ENCODE measurements at regions not wholly inside any gene's neighbourhood (a gene's known extent, or its start where the extent isn't known, plus 50 kb on each side); places are given as distances from the start of the nearest gene placed in this dataset.
"Not testable (repeated sequence)": the region's sequence is repeated elsewhere in the genome, so short reads cannot be mapped to it uniquely, and the experiment has no call there.

- H3K9me3 Mint-ChIP-seq, result no peaks in the 10 kb centered on the region
- H3K4me3 Mint-ChIP-seq, result no peak overlapping the region
- no peak overlapping the region for H3K27ac Mint-ChIP-seq
- H3K36me3 Mint-ChIP-seq (ENCODE audit: low read depth), result peaks cover 12% of the 10 kb centered on the region
- H3K27me3 Mint-ChIP-seq, result no peaks in the 10 kb centered on the region
- peaks cover 11% of the 10 kb centered on the region for H3K4me1 Mint-ChIP-seq (ENCODE audit: low read depth)
Observed at GRCh38 chr14:35215110-35215813, 76.9 kb upstream of the PSMA6 start.

DNA sequence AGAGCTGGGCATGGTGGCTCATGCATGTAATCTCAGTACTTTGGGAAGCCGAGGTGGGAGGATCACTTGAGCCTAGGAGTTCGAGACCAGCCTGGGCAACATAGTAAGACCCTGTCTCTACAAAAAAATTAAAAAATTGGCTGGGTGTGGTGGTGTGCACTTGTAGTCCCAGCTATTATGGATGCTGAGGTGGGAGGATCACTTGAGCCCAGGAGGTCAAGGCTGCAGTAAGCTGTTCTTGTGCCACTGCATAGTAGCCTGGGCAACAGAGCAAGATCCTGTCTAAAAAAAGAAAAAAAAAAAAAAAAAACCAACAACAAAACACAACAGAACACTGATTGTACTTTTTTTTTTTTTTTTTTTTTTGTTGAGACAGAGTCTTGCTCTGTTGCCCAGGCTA lies 74.0 kb upstream of the PSMA6 start:
- H3K4me1 Mint-ChIP-seq (ENCODE audit: low read depth), result peaks cover 20% of the 10 kb centered on the region
- not testable (repeated sequence) for H3K27me3 Mint-ChIP-seq, H3K4me3 Mint-ChIP-seq, H3K27ac Mint-ChIP-seq, H3K9me3 Mint-ChIP-seq
- H3K36me3 Mint-ChIP-seq (ENCODE audit: low read depth), result peaks cover 21% of the 10 kb centered on the region

DNA sequence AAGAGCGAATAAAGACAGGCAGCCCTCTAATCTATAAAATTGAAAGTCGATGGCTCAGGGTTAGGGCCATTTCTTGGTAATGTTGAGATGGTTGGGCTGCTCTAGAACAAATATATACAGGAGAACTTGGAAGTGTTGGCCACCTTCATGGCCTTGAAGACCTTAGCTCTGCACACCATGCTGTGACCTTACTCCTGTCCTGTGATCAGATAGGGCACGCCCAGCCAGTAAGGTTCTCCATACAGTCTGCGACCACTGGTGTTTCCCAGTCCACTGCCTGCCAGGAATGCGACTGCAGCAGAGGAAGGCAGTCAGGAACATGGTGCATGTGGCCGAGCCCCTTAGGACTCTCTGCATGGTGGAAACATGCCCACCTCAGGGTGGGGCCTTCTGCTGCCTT lies 73.2 kb upstream of the PSMA6 start:
- Mint-ChIP-seq H3K36me3 (ENCODE audit: low read depth) (peaks cover 21% of the 10 kb centered on the region), H3K4me1 (ENCODE audit: low read depth) (peaks cover 22% of the 10 kb centered on the region), H3K27me3 (no peaks in the 10 kb centered on the region), H3K4me3 (no peak overlapping the region), H3K27ac (no peak overlapping the region), H3K9me3 (no peaks in the 10 kb centered on the region)

GRCh38 chr14:35220027-35220676 lies 72.0 kb upstream of the PSMA6 start:
- H3K4me3 Mint-ChIP-seq, result no peak overlapping the region
- no peaks in the 10 kb centered on the region for H3K27me3 Mint-ChIP-seq
- H3K9me3 Mint-ChIP-seq, result no peaks in the 10 kb centered on the region
- no peak overlapping the region for H3K27ac Mint-ChIP-seq
- peaks cover 20% of the 10 kb centered on the region for H3K4me1 Mint-ChIP-seq (ENCODE audit: low read depth)
- peaks cover 18% of the 10 kb centered on the region for H3K36me3 Mint-ChIP-seq (ENCODE audit: low read depth)

DNA sequence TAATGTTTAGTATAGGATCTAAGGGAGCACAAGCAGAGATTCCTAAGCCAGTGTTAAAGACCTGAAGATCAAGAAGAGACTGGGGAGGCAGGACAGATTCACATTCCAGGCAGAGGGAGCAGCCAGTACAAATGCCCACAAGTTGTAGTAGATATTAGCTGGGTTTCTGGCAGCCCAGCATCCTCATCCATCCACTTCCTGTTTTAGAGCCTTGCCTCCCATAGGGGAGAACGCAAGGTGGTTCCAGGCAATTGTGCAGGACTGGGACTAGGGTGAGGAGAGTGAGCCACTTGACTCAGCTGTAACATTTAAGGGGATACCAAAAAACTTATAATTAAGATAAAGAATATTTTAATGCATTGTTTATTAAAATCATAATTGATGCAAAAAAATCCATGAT lies 71.3 kb upstream of the PSMA6 start:
- peak overlapping the region; percentile 15 for H3K27ac Mint-ChIP-seq
- no peaks in the 10 kb centered on the region for H3K9me3 Mint-ChIP-seq
- no peak overlapping the region for H3K4me3 Mint-ChIP-seq
- H3K4me1 Mint-ChIP-seq (ENCODE audit: low read depth), result peaks cover 20% of the 10 kb centered on the region
- H3K27me3 Mint-ChIP-seq, result no peaks in the 10 kb centered on the region
- peaks cover 18% of the 10 kb centered on the region for H3K36me3 Mint-ChIP-seq (ENCODE audit: low read depth)

- peaks cover 18% of the 10 kb centered on the region for H3K36me3 Mint-ChIP-seq (ENCODE audit: low read depth)
- H3K4me1 Mint-ChIP-seq (ENCODE audit: low read depth), result peaks cover 20% of the 10 kb centered on the region
- no peak overlapping the region for H3K27ac Mint-ChIP-seq
- no peaks in the 10 kb centered on the region for H3K27me3 Mint-ChIP-seq
- no peaks in the 10 kb centered on the region for H3K9me3 Mint-ChIP-seq
- H3K4me3 Mint-ChIP-seq, result no peak overlapping the region
Observed at GRCh38 chr14:35221462-35221861, 70.7 kb upstream of the PSMA6 start.

GRCh38 chr14:35222324-35222723 lies 69.9 kb upstream of the PSMA6 start:
- Mint-ChIP-seq H3K27ac (no peak overlapping the region), H3K27me3 (no peaks in the 10 kb centered on the region), H3K9me3 (no peaks in the 10 kb centered on the region), H3K4me1 (ENCODE audit: low read depth) (peaks cover 20% of the 10 kb centered on the region), H3K4me3 (no peak overlapping the region), H3K36me3 (ENCODE audit: low read depth) (peaks cover 18% of the 10 kb centered on the region)

- no peak overlapping the region for H3K4me3 Mint-ChIP-seq
- H3K27me3 Mint-ChIP-seq, result no peaks in the 10 kb centered on the region
- H3K9me3 Mint-ChIP-seq, result no peaks in the 10 kb centered on the region
- peaks cover 20% of the 10 kb centered on the region for H3K4me1 Mint-ChIP-seq (ENCODE audit: low read depth)
- H3K27ac Mint-ChIP-seq, result no peak overlapping the region
- peaks cover 14% of the 10 kb centered on the region for H3K36me3 Mint-ChIP-seq (ENCODE audit: low read depth)
Observed at GRCh38 chr14:35222872-35223466, 69.2 kb upstream of the PSMA6 start.

- Mint-ChIP-seq H3K27me3 (no peaks in the 10 kb centered on the region), H3K4me1 (ENCODE audit: low read depth) (peaks cover 20% of the 10 kb centered on the region), H3K9me3 (no peaks in the 10 kb centered on the region), H3K27ac (no peak overlapping the region), H3K36me3 (ENCODE audit: low read depth) (peaks cover 14% of the 10 kb centered on the region), H3K4me3 (no peak overlapping the region)
Observed at GRCh38 chr14:35223927-35224326, 68.3 kb upstream of the PSMA6 start.

DNA sequence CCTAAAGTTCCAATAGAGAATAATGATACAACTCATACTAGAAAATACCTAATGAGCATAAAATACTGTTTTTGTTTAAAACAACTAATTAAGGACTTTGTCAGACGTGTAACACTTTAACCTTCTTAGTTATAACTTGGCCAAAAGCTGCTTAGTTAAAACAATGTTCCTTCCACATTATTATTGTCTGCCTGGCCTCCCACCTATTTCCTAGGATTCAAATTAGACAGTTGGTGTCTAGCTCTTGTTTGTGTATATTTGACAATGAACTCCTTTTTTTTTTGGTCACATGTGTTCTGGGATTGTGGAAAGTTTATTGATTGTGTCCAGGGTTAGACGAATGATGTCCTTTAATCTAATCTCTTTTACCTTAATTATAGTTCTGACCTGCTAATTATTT lies 67.6 kb upstream of the PSMA6 start:
- Mint-ChIP-seq H3K4me3 (no peak overlapping the region), H3K36me3 (ENCODE audit: low read depth) (peaks cover 14% of the 10 kb centered on the region), H3K9me3 (no peaks in the 10 kb centered on the region), H3K4me1 (ENCODE audit: low read depth) (peaks cover 24% of the 10 kb centered on the region), H3K27ac (no peak overlapping the region), H3K27me3 (no peaks in the 10 kb centered on the region)

DNA sequence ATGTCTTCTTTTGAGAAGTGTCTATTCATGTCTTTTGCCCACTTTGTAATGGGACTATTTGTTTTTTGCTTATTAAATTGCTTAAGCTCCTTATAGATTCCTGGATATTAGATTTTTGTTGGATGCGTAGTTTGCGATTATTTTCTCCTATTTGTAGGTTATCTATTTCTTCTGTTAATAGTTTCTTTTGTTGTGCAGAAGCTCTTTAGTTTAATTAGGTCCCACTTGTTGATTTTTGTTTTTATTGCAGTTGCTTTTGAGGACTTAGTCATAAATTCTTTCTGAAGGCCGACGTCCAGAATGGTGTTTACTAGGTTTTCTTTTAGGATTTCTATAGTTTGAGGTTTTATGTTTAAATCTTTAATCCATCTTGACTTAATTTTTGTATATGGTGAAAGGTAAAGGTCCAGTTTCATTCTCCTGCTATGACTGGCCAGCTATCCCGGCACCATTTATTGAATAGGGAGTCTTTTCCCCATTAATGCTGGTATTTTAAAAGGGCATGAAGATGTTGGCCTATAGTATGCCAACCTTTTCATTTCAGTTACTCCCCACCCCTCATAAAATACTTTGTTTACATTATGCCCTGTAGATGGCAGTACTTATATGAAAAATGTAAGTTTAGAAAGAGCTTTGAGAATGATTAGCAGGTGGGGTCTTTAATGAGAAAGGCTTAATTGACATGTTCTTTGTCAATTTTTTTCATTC lies 62.9 kb upstream of the PSMA6 start:
- peaks cover 24% of the 10 kb centered on the region for H3K4me1 Mint-ChIP-seq (ENCODE audit: low read depth)
- H3K27ac Mint-ChIP-seq, result no peak overlapping the region
- no peak overlapping the region for H3K4me3 Mint-ChIP-seq
- no peaks in the 10 kb centered on the region for H3K9me3 Mint-ChIP-seq
- H3K36me3 Mint-ChIP-seq (ENCODE audit: low read depth), result peaks cover 2% of the 10 kb centered on the region
- H3K27me3 Mint-ChIP-seq, result no peaks in the 10 kb centered on the region

GRCh38 chr14:35229792-35230089 lies 62.4 kb upstream of the PSMA6 start:
- H3K36me3 Mint-ChIP-seq (ENCODE audit: low read depth), result peaks cover 5% of the 10 kb centered on the region
- no peak overlapping the region for H3K4me3 Mint-ChIP-seq
- H3K4me1 Mint-ChIP-seq (ENCODE audit: low read depth), result peaks cover 24% of the 10 kb centered on the region
- no peaks in the 10 kb centered on the region for H3K27me3 Mint-ChIP-seq
- no peak overlapping the region for H3K27ac Mint-ChIP-seq
- no peaks in the 10 kb centered on the region for H3K9me3 Mint-ChIP-seq

- Mint-ChIP-seq H3K9me3 (no peaks in the 10 kb centered on the region), H3K4me3 (no peak overlapping the region)
Observed at GRCh38 chr14:35231207-35231760, 60.9 kb upstream of the PSMA6 start.

DNA sequence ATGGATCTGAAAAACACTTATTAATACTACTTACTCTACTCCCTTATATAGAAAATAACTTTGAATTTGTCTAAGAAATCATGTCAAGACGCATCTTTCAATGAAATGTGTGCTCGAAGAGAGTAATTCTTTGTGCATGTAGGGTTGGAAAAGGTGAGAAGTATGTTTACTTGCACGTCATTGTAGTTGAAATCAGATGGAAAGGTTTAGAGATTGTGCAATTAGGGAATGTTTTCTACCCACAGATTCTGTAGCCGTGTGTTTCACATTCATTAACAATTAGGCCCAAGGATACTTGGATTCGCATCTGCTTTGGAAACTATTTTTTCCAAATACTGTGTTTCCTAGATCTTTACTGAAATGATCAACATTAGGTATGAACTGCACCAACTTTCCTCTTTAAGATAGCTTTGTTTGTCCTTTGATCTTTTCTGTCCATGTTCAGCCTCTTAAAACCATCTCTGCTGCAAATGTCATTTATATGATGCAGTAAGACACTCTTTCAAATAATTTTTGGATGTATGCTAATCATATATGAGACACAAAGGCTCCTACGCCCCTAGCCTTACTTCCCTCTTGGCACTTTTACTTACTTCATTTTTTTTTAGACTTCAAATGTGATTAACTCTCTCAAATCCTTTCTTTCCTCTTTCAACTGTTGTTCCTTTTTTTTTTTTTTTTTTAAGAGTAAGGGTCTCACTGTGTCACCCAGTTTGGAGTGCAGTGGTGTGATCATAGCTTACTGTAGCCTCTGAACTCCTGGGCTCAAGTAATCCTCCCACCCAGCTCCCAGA lies 58.0 kb upstream of the PSMA6 start:
- H3K27me3 Mint-ChIP-seq, result no peaks in the 10 kb centered on the region
- peaks cover 24% of the 10 kb centered on the region for H3K4me1 Mint-ChIP-seq (ENCODE audit: low read depth)
- H3K9me3 Mint-ChIP-seq, result no peaks in the 10 kb centered on the region
- peaks cover 10% of the 10 kb centered on the region for H3K36me3 Mint-ChIP-seq (ENCODE audit: low read depth)
- H3K4me3 Mint-ChIP-seq, result no peak overlapping the region
- no peak overlapping the region for H3K27ac Mint-ChIP-seq

More at GRCh38 chr14:35231207-35231760, 60.9 kb upstream of the PSMA6 start:
- Mint-ChIP-seq H3K4me1 (ENCODE audit: low read depth) (peaks cover 24% of the 10 kb centered on the region), H3K27ac (no peak overlapping the region), H3K27me3 (no peaks in the 10 kb centered on the region), H3K36me3 (ENCODE audit: low read depth) (peaks cover 5% of the 10 kb centered on the region)

All from stimulated activated naive CD8-positive, alpha-beta T cell treated with anti-CD3 and anti-CD28 coated beads, Interleukin-15, Interleukin-2, amounts not matched to agents 100 ng/mL and 50 ng/mL, for 24 hours (primary cell).